ENCODE measurements at regions not wholly inside any gene's neighbourhood (a gene's known extent, or its start where the extent isn't known, plus 50 kb on each side); places are given as distances from the start of the nearest gene placed in this dataset.
"Not testable (repeated sequence)": the region's sequence is repeated elsewhere in the genome, so short reads cannot be mapped to it uniquely, and the experiment has no call there.

DNA sequence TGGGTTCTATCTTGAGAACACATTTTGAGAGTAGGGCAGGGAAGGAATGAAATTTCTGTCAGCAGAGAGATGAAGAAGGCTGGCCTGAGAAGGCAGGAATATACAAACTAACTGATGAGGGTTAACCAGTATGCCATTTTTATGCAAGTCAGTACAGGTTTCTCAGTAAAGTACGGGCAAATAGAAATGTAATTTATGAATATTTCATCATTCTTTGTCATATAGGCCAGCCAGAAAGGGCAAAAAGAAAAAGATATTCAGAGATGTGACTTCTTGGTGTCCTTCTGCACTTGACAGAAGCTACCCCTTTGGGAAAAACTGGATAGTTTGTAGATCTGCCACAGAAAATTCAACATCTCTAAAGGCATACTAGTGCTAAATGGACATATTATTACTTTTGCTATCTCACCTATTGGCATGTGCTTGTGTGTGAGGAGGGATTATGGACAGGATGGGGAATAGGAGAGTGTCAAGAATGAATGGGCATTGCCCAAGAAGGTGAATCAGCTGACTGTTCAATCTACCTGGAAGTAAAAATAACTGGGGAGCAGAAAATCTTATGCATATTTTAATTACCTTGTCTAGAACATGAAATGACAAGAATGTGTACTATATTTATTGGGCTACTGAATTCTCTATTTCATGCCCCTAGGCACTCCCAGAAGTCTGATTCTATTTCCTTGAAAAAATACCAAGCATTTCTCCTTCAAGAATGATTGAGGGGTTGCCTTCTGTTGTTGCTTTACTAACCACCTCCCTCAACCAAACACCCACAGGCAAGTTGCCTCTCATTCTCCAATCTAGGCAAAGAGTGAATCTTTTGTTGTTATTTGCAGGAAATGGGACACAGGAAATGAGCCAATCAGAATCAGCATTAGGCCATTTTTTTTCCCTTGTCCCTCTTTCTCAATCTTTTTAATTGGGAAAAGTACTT is 175.1 kb upstream of the SLC38A2 start:
- Histone ChIP-seq H3K4me3 (no peak overlapping the region), H3K4me1 (no peaks in the 10 kb centered on the region), H3K9me3 (no peaks in the 10 kb centered on the region), H3K36me3 (no peaks in the 10 kb centered on the region), H3K27me3 (no peaks in the 10 kb centered on the region), H3K27ac (no peak overlapping the region)
- intact Hi-C loops (cut with DNase I) = no loop called here
- WGBS (ENCODE audit: insufficient coverage, low coverage, low lambda C conversion rate, missing lambda C conversion rate) = 77% methylated on average over 1 of the region's 1 CpG
- DNase-seq = no peak
- TF ChIP-seq POLR2A (IDR thresholded peaks at IDR 0.05) = no peak
- TF ChIP-seq, protein P1, sequence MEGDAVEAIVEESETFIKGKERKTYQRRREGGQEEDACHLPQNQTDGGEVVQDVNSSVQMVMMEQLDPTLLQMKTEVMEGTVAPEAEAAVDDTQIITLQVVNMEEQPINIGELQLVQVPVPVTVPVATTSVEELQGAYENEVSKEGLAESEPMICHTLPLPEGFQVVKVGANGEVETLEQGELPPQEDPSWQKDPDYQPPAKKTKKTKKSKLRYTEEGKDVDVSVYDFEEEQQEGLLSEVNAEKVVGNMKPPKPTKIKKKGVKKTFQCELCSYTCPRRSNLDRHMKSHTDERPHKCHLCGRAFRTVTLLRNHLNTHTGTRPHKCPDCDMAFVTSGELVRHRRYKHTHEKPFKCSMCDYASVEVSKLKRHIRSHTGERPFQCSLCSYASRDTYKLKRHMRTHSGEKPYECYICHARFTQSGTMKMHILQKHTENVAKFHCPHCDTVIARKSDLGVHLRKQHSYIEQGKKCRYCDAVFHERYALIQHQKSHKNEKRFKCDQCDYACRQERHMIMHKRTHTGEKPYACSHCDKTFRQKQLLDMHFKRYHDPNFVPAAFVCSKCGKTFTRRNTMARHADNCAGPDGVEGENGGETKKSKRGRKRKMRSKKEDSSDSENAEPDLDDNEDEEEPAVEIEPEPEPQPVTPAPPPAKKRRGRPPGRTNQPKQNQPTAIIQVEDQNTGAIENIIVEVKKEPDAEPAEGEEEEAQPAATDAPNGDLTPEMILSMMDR (IDR thresholded peaks at IDR 0.05) = no peak
- ATAC-seq = no peak

DNA sequence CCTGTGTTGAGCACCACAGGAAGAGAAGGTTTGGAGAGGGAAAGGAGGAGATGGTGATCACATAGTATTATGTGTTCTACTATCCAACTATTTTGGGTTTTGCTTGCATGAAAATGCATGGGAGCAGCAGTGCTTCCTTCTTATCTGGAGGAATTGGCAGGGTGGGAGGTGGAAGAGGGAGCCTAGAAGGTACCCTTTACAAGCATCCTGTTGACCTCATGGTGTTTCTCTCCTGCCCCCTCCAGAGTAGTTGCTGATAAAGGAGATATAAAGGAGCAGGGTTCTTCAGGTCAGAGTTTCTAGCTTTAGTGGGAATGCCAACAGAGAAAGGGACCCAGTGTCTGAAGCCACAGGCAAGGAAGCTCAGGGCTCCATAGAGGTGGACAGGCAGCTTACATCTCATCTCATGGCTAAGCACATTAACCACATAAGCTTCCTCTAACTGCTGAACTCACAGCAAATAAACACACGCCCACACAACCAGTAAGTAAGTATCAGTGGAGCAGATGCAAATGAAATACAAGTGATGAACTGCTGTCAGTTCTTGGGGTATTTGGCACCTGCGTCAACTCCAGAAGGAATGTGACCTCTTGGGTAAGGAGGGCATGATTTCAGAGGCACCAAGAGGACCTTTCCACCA is 174.2 kb upstream of the SLC38A2 start:
- H3K27ac ChIP-seq = no peak overlapping the region

DNA sequence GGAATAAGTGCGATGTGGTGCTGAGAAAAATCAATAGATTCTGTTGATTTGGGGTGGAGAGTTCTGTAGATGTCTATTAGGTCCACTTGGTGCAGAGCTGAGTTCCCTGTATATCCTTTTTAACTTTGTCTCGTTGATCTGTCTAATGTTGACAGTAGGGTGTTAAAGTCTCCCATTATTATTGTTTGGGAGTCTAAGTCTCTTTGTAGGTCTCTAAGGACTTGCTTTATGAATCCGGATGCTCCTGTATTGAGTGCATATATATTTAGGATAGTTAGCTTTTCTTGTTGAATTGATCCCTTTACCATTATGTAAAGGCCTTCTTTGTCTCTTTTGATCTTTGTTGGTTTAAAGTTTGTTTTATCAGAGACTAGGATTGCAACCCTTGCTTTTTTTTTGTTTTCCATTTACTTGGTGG is 170.8 kb upstream of the SLC38A2 start:
- DNase-seq; H3K9me3 ChIP-seq; H3K27ac ChIP-seq; intact Hi-C loops (cut with DNase I); H3K36me3 ChIP-seq; H3K4me1 ChIP-seq; ATAC-seq; H3K27me3 ChIP-seq; H3K4me3 ChIP-seq: not testable (repeated sequence)
- 85% methylated on average over 3 of the region's 3 CpGs for WGBS (ENCODE audit: insufficient coverage, low coverage, low lambda C conversion rate, missing lambda C conversion rate)

More for the DNA sequence above, 174.2 kb upstream of the SLC38A2 start:
- intact Hi-C loops (cut with DNase I) = no loop called here
- Histone ChIP-seq H3K36me3 (no peaks in the 10 kb centered on the region), H3K27me3 (no peaks in the 10 kb centered on the region), H3K4me1 (no peaks in the 10 kb centered on the region), H3K9me3 (no peaks in the 10 kb centered on the region), H3K4me3 (no peak overlapping the region)
- TF ChIP-seq, protein P1 (IDR thresholded peaks at IDR 0.05) = no peak
- no peak for TF ChIP-seq POLR2A (IDR thresholded peaks at IDR 0.05)
- peak in 2 of 4 donors; percentile 25 to 77 for ATAC-seq
- no peak for DNase-seq
- WGBS (ENCODE audit: insufficient coverage, low coverage, low lambda C conversion rate, missing lambda C conversion rate) = 38% methylated on average over 1 of the region's 2 CpGs

DNA sequence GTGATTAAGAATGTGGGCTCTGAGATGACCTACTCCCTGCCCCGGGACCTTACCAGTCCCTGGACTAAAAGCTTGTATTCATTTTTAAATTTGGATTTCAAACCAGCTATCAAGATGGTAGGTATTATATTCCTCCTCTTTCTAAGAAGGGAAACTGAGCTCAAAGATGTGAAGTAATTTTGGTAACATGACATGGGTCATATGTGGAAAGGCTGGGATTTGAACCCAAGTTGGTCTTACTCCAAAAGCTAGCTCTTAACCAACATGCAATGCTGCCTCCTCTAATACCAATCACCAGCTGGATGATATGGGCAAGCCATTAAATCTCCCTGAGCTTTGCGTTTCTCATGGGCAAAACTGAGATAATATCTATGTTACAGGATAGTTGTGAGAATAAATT is 166.4 kb upstream of the SLC38A2 start:
- WGBS (ENCODE audit: insufficient coverage, low coverage, low lambda C conversion rate, missing lambda C conversion rate) = 96% methylated on average over 2 of the region's 2 CpGs
- Histone ChIP-seq H3K27ac (no peak overlapping the region), H3K36me3 (no peaks in the 10 kb centered on the region), H3K9me3 (no peaks in the 10 kb centered on the region), H3K4me3 (no peak overlapping the region), H3K4me1 (no peaks in the 10 kb centered on the region), H3K27me3 (no peaks in the 10 kb centered on the region)
- intact Hi-C loops (cut with DNase I) = no loop called here
- ATAC-seq (no peak), DNase-seq (no peak)
- TF ChIP-seq POLR2A (IDR thresholded peaks at IDR 0.05) = no peak
- TF ChIP-seq, protein P1 (IDR thresholded peaks at IDR 0.05) = no peak

DNA sequence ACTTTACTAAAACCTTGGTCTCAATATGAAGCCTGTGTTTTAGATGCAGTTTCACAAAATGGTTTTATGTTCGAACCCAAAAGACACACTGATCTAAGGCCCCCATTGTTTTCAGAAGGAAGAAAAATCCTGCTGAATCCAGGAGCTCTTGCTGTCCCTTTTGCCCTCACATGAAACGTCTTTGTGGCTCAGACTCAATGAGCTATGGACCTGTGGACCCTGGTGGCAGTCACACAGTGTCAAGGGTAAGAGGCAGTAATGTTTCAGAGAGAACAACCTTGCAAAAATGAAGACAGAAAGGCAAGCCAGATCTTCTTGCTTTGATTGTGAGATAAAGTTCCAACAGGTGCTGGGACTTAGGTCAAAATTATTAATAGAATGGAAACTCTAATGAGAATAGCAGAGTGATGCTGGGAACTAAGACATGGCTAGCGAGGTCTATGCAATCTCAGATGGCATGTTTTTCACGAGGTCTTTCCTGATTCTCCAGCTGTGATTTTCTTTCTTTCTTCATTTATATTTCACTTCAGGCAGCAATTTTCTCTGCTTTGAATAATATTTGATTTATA is 164.9 kb upstream of the SLC38A2 start:
- TF ChIP-seq, protein P1 (IDR thresholded peaks at IDR 0.05) = no peak
- no peak for TF ChIP-seq POLR2A (IDR thresholded peaks at IDR 0.05)
- H3K4me1 ChIP-seq = no peaks in the 10 kb centered on the region
- 83% methylated on average over 4 of the region's 4 CpGs for WGBS (ENCODE audit: insufficient coverage, low coverage, low lambda C conversion rate, missing lambda C conversion rate)
- H3K27ac ChIP-seq = no peak overlapping the region
- no peak for DNase-seq
- H3K9me3 ChIP-seq = no peaks in the 10 kb centered on the region
- H3K27me3 ChIP-seq = no peaks in the 10 kb centered on the region
- no peaks in the 10 kb centered on the region for H3K36me3 ChIP-seq
- H3K4me3 ChIP-seq = no peak overlapping the region
- ATAC-seq = no peak
- intact Hi-C loops (cut with DNase I) = no loop called here

DNA sequence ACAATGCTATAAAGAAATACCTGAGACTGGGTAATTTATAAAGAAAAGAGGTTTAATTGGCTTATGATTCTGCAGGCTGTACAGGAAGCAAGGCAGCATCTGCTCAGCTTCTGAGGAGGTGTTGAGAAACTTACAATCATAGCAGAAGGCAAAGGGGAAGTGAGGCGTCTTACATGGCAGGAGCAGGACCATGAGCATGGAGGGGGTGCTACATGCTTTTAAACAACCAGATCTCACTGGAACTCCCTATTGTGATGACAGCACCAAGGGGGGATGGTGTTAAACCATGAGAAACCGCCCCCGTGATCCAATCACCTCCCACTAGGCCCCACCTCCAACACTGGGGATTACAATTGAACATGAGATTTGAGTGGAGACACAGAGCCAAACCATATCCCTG is 163.7 kb upstream of the SLC38A2 start:
- H3K4me3 ChIP-seq; H3K27me3 ChIP-seq; H3K9me3 ChIP-seq; H3K4me1 ChIP-seq; H3K36me3 ChIP-seq; intact Hi-C loops (cut with DNase I); DNase-seq; H3K27ac ChIP-seq: not testable (repeated sequence)
- peak in 1 of 4 donors; percentile 25 for ATAC-seq
- WGBS (ENCODE audit: insufficient coverage, low coverage, low lambda C conversion rate, missing lambda C conversion rate) = 75% methylated on average over 3 of the region's 3 CpGs

Data from right lobe of liver (tissue), 6 donors.